ENCODE measurements at regions not wholly inside any gene's neighbourhood (a gene's known extent, or its start where the extent isn't known, plus 50 kb on each side); places are given as distances from the start of the nearest gene placed in this dataset.

- Histone ChIP-seq H3K4me3 (ENCODE audit: insufficient read depth, low read length) (no peak overlapping the region), H3K4me2 (ENCODE audit: insufficient read depth, low read length) (no peak overlapping the region), H3K36me3 (ENCODE audit: insufficient read depth, low read length) (no peaks in the 10 kb centered on the region), H3K27me3 (ENCODE audit: insufficient read depth, low read length) (no peaks in the 10 kb centered on the region), H3K9me3 (ENCODE audit: low read depth, low read length) (no peaks in the 10 kb centered on the region), H2AFZ (ENCODE audit: low read length) (no peak overlapping the region), H3K79me2 (ENCODE audit: insufficient read depth, low read length) (no peaks in the 10 kb centered on the region), H3K4me1 (ENCODE audit: insufficient read depth, low read length) (no peaks in the 10 kb centered on the region), H4K20me1 (ENCODE audit: insufficient read depth, low read length) (no peaks in the 10 kb centered on the region), H3K27ac (ENCODE audit: low read depth, low read length) (no peak overlapping the region)
- no peak for DNase-seq (ENCODE audit: insufficient read length, low spot score, missing footprints)
- TF ChIP-seq CTCF (IDR thresholded peaks at IDR 0.05; ENCODE audit: extremely low read depth, low read depth, low read length): no peak
These were observed 113.6 kb downstream of the ZNF518B start for GRCh38 chr4:10343656-10344055.

- H3K4me1 ChIP-seq (ENCODE audit: insufficient read depth, low read length): no peaks in the 10 kb centered on the region
- no peak overlapping the region for H3K4me2 ChIP-seq (ENCODE audit: insufficient read depth, low read length)
- no peaks in the 10 kb centered on the region for H3K27me3 ChIP-seq (ENCODE audit: insufficient read depth, low read length)
- no peaks in the 10 kb centered on the region for H4K20me1 ChIP-seq (ENCODE audit: insufficient read depth, low read length)
- no peaks in the 10 kb centered on the region for H3K79me2 ChIP-seq (ENCODE audit: insufficient read depth, low read length)
- no peaks in the 10 kb centered on the region for H3K36me3 ChIP-seq (ENCODE audit: insufficient read depth, low read length)
- H3K9me3 ChIP-seq (ENCODE audit: low read depth, low read length): no peaks in the 10 kb centered on the region
- H3K4me3 ChIP-seq (ENCODE audit: insufficient read depth, low read length): no peak overlapping the region
- no peak for DNase-seq (ENCODE audit: insufficient read length, low spot score, missing footprints)
- H2AFZ ChIP-seq (ENCODE audit: low read length): no peak overlapping the region
- H3K27ac ChIP-seq (ENCODE audit: low read depth, low read length): no peak overlapping the region
- TF ChIP-seq CTCF (IDR thresholded peaks at IDR 0.05; ENCODE audit: extremely low read depth, low read depth, low read length): no peak
These were observed 114.4 kb downstream of the ZNF518B start for GRCh38 chr4:10342866-10343265.

- no peak overlapping the region for H3K4me2 ChIP-seq (ENCODE audit: insufficient read depth, low read length)
- no peaks in the 10 kb centered on the region for H3K9me3 ChIP-seq (ENCODE audit: low read depth, low read length)
- no peaks in the 10 kb centered on the region for H3K4me1 ChIP-seq (ENCODE audit: insufficient read depth, low read length)
- no peaks in the 10 kb centered on the region for H4K20me1 ChIP-seq (ENCODE audit: insufficient read depth, low read length)
- no peak overlapping the region for H3K27ac ChIP-seq (ENCODE audit: low read depth, low read length)
- DNase-seq (ENCODE audit: insufficient read length, low spot score, missing footprints): no peak
- TF ChIP-seq CTCF (IDR thresholded peaks at IDR 0.05; ENCODE audit: extremely low read depth, low read depth, low read length): no peak
- no peaks in the 10 kb centered on the region for H3K79me2 ChIP-seq (ENCODE audit: insufficient read depth, low read length)
- no peak overlapping the region for H2AFZ ChIP-seq (ENCODE audit: low read length)
- no peaks in the 10 kb centered on the region for H3K36me3 ChIP-seq (ENCODE audit: insufficient read depth, low read length)
- H3K4me3 ChIP-seq (ENCODE audit: insufficient read depth, low read length): no peak overlapping the region
- H3K27me3 ChIP-seq (ENCODE audit: insufficient read depth, low read length): no peaks in the 10 kb centered on the region
These were observed 120.8 kb downstream of the ZNF518B start for GRCh38 chr4:10336471-10336870.

GRCh38 chr4:10335050-10335449, 122.2 kb downstream of the ZNF518B start:
- H3K4me1 ChIP-seq (ENCODE audit: insufficient read depth, low read length): no peaks in the 10 kb centered on the region
- no peak for TF ChIP-seq CTCF (IDR thresholded peaks at IDR 0.05; ENCODE audit: extremely low read depth, low read depth, low read length)
- H3K27ac ChIP-seq (ENCODE audit: low read depth, low read length): no peak overlapping the region
- no peaks in the 10 kb centered on the region for H3K79me2 ChIP-seq (ENCODE audit: insufficient read depth, low read length)
- no peak overlapping the region for H2AFZ ChIP-seq (ENCODE audit: low read length)
- H3K4me3 ChIP-seq (ENCODE audit: insufficient read depth, low read length): no peak overlapping the region
- H3K9me3 ChIP-seq (ENCODE audit: low read depth, low read length): no peaks in the 10 kb centered on the region
- no peak overlapping the region for H3K4me2 ChIP-seq (ENCODE audit: insufficient read depth, low read length)
- DNase-seq (ENCODE audit: insufficient read length, low spot score, missing footprints): no peak
- H4K20me1 ChIP-seq (ENCODE audit: insufficient read depth, low read length): no peaks in the 10 kb centered on the region
- H3K36me3 ChIP-seq (ENCODE audit: insufficient read depth, low read length): no peaks in the 10 kb centered on the region
- no peaks in the 10 kb centered on the region for H3K27me3 ChIP-seq (ENCODE audit: insufficient read depth, low read length)

Data from osteoblast (primary cell).